ENCODE measurements at regions not wholly inside any gene's neighbourhood (a gene's known extent, or its start where the extent isn't known, plus 50 kb on each side); places are given as distances from the start of the nearest gene placed in this dataset.

DNA sequence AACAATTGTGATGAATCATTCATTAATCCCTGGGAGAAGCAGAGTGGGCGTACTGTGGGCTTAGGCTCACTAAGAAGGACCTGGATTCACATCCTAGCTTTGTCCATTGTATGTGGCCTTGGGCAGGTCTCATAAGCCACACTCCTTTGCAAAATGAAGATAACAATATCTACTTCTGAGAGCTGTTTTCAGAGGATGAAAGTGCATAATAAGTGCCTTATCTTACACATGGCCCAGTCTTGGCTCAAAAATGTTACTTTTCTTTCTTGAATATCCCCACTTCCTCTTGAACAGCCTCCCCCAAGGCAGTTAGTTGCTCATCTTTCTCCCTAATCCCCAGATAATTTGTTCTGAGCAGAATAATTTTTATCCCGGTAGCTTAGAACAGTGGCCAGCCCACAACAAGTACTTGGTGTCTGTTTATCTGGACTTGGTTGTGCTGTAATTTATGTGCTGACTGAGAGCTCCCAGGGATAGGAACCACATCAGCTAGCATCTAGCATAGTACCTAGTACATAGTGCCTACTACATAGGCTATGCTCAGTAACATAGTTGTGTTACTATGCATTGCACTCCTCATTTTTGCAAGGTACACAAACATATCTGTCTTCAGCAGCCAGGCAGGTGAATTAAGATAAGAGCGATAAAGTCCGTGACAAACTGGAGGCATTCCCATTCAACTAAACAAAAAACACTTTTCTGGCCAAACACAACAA is 61.7 kb upstream of the NUDT4 start:
- Histone ChIP-seq H3K4me3 (no peak overlapping the region), H3K4me1 (peaks cover 0 to 13% (median 9%) of the 10 kb centered on the region in 4 donors), H3K27me3 (no peaks in the 10 kb centered on the region), H3K9me3 (no peaks in the 10 kb centered on the region), H3K36me3 (no peaks in the 10 kb centered on the region), H3K27ac (replicated peaks in 1 of 4) (no peak overlapping the region)
- TF ChIP-seq POLR2AphosphoS5 (IDR thresholded peaks at IDR 0.05), result no peak
- TF ChIP-seq EP300 (IDR thresholded peaks at IDR 0.05), result no peak
- no peak for TF ChIP-seq POLR2A (IDR thresholded peaks at IDR 0.05; ENCODE audit: low read depth)
- TF ChIP-seq, protein P1, sequence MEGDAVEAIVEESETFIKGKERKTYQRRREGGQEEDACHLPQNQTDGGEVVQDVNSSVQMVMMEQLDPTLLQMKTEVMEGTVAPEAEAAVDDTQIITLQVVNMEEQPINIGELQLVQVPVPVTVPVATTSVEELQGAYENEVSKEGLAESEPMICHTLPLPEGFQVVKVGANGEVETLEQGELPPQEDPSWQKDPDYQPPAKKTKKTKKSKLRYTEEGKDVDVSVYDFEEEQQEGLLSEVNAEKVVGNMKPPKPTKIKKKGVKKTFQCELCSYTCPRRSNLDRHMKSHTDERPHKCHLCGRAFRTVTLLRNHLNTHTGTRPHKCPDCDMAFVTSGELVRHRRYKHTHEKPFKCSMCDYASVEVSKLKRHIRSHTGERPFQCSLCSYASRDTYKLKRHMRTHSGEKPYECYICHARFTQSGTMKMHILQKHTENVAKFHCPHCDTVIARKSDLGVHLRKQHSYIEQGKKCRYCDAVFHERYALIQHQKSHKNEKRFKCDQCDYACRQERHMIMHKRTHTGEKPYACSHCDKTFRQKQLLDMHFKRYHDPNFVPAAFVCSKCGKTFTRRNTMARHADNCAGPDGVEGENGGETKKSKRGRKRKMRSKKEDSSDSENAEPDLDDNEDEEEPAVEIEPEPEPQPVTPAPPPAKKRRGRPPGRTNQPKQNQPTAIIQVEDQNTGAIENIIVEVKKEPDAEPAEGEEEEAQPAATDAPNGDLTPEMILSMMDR (IDR thresholded peaks at IDR 0.05), result no peak
- intact Hi-C loops (cut with DNase I), result loop anchor here (5.0 kb wide), 1 partner anchor 46 kb away; no protein-coding TSS in a partner anchor
- DNase-seq (ENCODE audit: extremely low spot score), result no peak
- WGBS, result 48% methylated on average over 4 of the region's 4 CpGs

DNA sequence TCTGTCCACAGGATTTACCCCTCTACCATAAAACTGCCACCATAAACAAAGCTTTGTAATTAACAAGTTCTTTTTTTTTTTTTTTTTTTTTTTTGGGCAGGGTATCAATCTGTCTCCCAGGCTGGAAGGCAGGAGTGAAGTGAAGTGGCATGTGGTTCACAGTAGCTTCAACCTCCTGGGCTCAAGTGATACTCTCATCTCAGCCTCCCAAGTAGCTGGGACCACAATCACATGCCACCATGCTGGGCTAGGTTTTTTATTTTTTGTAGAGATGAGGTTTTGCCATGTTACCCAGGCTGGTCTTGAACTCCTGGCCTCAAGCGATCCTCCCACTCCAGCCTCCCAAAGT is 61.1 kb upstream of the NUDT4 start:
- Histone ChIP-seq H3K36me3 (no peaks in the 10 kb centered on the region), H3K9me3 (no peaks in the 10 kb centered on the region), H3K4me1 (peaks cover 0 to 13% (median 9%) of the 10 kb centered on the region in 4 donors), H3K4me3 (no peak overlapping the region), H3K27ac (replicated peaks in 1 of 4) (no peak overlapping the region), H3K27me3 (no peaks in the 10 kb centered on the region)
- no peak for DNase-seq (ENCODE audit: extremely low spot score)
- 94% methylated on average over 1 of the region's 1 CpG for WGBS
- intact Hi-C loops (cut with DNase I), result loop anchor here (5.0 kb wide), 1 partner anchor 46 kb away; no protein-coding TSS in a partner anchor
- TF ChIP-seq POLR2A (IDR thresholded peaks at IDR 0.05; ENCODE audit: low read depth), result no peak

DNA sequence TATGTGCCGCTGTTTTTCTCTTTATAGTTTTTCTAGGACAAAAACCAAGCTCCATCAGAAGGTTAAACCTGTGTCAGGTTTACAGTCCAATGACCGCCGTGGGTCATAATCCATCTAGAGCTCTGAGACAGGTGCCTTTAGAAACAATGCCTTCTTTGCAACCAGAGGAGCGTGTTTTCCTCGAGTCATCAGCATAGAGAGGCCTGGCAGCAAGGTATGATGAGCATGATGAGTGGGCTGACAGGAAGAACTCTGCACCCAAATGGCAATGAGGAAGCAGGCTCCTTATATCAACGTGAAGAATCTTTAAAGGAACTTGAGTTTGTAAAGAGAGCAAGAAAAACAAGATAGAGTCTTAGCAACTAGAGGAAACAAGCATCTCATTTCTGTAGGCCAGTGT is 60.5 kb upstream of the NUDT4 start:
- intact Hi-C loops (cut with DNase I), result loop anchor here (5.0 kb wide), 1 partner anchor 45 kb away; no protein-coding TSS in a partner anchor
- Histone ChIP-seq H3K36me3 (no peaks in the 10 kb centered on the region), H3K27ac (replicated peaks in 1 of 4) (no peak overlapping the region), H3K9me3 (no peaks in the 10 kb centered on the region), H3K27me3 (no peaks in the 10 kb centered on the region), H3K4me1 (peaks cover 0 to 13% (median 9%) of the 10 kb centered on the region in 4 donors), H3K4me3 (no peak overlapping the region)
- DNase-seq (ENCODE audit: extremely low spot score), result no peak
- TF ChIP-seq POLR2AphosphoS5 (IDR thresholded peaks at IDR 0.05) (no peak), POLR2A (IDR thresholded peaks at IDR 0.05; ENCODE audit: low read depth) (no peak), EP300 (IDR thresholded peaks at IDR 0.05) (no peak)
- TF ChIP-seq, protein P1 (IDR thresholded peaks at IDR 0.05), result no peak
- WGBS, result 78% methylated on average over 6 of the region's 6 CpGs

DNA sequence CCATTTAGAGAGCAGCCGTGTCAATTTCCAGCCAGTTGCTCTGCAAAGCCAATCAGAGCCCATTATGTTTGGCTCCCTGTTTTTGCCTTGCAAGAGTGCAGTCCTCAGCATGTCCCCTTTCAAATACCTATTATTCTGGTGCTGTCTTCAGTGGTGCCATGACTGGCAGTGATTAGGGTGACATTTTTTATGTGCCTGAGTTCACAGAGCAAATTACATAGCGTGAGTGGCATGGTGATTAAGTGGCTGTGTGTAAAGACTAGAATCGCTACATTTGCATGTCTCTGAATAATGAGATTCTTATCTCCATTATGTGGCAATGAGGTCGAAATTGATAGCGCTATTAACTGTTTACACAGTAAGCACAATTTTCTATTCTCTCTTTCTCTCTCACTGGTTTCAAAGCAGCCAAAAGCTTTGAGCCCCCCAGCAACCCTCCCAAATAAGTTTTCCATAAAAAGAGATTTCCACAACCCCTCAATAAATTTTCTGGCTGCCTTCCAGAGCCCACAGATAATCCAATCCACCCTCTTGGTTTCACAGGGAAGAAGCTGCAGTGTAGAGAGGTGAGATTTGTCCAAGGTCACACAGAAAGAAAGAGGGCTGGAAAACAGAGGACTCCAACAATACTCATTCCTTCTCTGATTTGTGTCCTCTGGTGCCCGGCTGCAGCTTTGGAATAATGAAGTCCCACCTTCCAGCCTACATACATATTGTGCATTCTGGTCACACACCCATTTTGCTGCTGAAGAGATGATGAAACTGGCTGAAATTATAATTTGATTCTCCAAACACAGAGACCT is 58.8 kb upstream of the NUDT4 start:
- Histone ChIP-seq H3K9me3 (no peaks in the 10 kb centered on the region), H3K27ac (replicated peaks in 1 of 4) (no peak overlapping the region), H3K27me3 (no peaks in the 10 kb centered on the region), H3K4me3 (no peak overlapping the region), H3K36me3 (no peaks in the 10 kb centered on the region), H3K4me1 (peaks cover 0 to 13% (median 9%) of the 10 kb centered on the region in 4 donors)
- intact Hi-C loops (cut with DNase I), result loop anchor here (5.0 kb wide), 1 partner anchor 43 kb away; no protein-coding TSS in a partner anchor
- DNase-seq (ENCODE audit: extremely low spot score), result no peak
- WGBS, result 87% methylated on average over 6 of the region's 6 CpGs
- TF ChIP-seq POLR2AphosphoS5 (IDR thresholded peaks at IDR 0.05), result no peak
- TF ChIP-seq POLR2A (IDR thresholded peaks at IDR 0.05; ENCODE audit: low read depth), result no peak
- TF ChIP-seq, protein P1 (IDR thresholded peaks at IDR 0.05), result no peak
- no peak for TF ChIP-seq EP300 (IDR thresholded peaks at IDR 0.05)

DNA sequence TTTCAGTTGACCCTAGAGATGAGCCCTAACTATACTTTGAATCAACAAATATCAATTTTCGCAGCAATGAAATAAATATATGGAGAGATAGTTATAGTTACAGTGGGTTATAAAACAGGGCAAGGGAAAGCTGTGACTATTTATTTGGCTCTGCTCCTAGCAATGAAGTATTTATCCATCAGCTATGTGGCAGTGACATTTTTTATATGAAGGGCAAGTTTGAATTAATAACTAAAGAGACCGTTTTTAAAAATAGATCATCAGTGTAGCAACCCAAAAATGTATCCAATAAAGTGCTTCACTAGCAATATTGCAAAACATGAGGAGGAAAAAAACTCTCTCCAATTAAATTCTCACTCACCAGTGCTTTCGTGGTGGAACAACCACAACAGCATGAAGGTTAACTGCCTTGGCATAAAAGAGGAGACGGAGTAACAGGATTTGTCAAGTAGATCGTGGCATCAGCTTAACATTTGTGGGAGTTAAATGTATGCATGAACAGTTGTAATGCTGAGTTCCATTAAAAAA is 58.1 kb upstream of the NUDT4 start:
- no peaks in the 10 kb centered on the region for H3K36me3 ChIP-seq
- H3K4me1 ChIP-seq, result peaks cover 0 to 13% (median 9%) of the 10 kb centered on the region in 4 donors
- no peak for DNase-seq (ENCODE audit: extremely low spot score)
- H3K9me3 ChIP-seq, result no peaks in the 10 kb centered on the region
- 41% methylated on average over 5 of the region's 5 CpGs for WGBS
- TF ChIP-seq, protein P1 (IDR thresholded peaks at IDR 0.05), result no peak
- TF ChIP-seq POLR2A (IDR thresholded peaks at IDR 0.05; ENCODE audit: low read depth) (no peak), EP300 (IDR thresholded peaks at IDR 0.05) (no peak), POLR2AphosphoS5 (IDR thresholded peaks at IDR 0.05) (no peak)
- H3K4me3 ChIP-seq, result no peak overlapping the region
- intact Hi-C loops (cut with DNase I), result loop anchor here (5.0 kb wide), 1 partner anchor 43 kb away; no protein-coding TSS in a partner anchor
- no peak overlapping the region for H3K27ac ChIP-seq (replicated peaks in 1 of 4)
- H3K27me3 ChIP-seq, result no peaks in the 10 kb centered on the region

All from esophagus muscularis mucosa (tissue), 4 donors.